ENCODE measurements at regions not wholly inside any gene's neighbourhood (a gene's known extent, or its start where the extent isn't known, plus 50 kb on each side); places are given as distances from the start of the nearest gene placed in this dataset.

GRCh38 chr6:41467061-41467460, 79.1 kb upstream of the FOXP4 start:
- Histone ChIP-seq H3K27ac (ENCODE audit: low read depth, low read length) (no peak overlapping the region), H3K9ac (ENCODE audit: low read length) (no peak overlapping the region), H3K4me3 (replicated peaks in 1 of 2; ENCODE audit: low read depth in 1 of 2, low read length in 2 of 2) (no peak overlapping the region), H3K27me3 (ENCODE audit: insufficient read depth, low read length) (no peaks in the 10 kb centered on the region; the same call in 1 of the 2 replicates), H3K9me2 (ENCODE audit: insufficient read depth) (no peaks in the 10 kb centered on the region), H4K20me1 (ENCODE audit: insufficient read depth) (no peaks in the 10 kb centered on the region), H3K9me3 (ENCODE audit: control insufficient read depth in 1 of 2, insufficient read depth in 1 of 2, low read depth in 1 of 2, low read length in 2 of 2) (no peaks in the 10 kb centered on the region), H2AFZ (ENCODE audit: low read depth, low read length, poor library complexity, severe bottlenecking) (no peak overlapping the region), H3K36me3 (ENCODE audit: control insufficient read depth in 1 of 2, insufficient read depth in 2 of 2, low read length in 2 of 2) (no peaks in the 10 kb centered on the region), H3K4me2 (ENCODE audit: low read length) (no peak overlapping the region), H3K4me1 (ENCODE audit: control insufficient read depth in 1 of 2, insufficient read depth in 2 of 2, low read length in 2 of 2) (peaks cover 0 to 20% of the 10 kb centered on the region in 2 experiments; a peak in 3 of 4 replicates), H3K79me2 (ENCODE audit: insufficient read depth, low read length) (no peaks in the 10 kb centered on the region)
- ATAC-seq = no peak
- intact Hi-C loops (cut with micrococcal nuclease) = no loop called here
- ChIA-PET RAD21 (ENCODE audit: low non-redundant PET in 1 of 2, low total read pairs in 2 of 2, uncharacterized antibody in 2 of 2, unreplicated experiment in 2 of 2) (no interaction called here), CTCF (interaction anchor here (2.0 kb wide), 1 partner anchor 42 kb away, joined by 4 read pairs; no protein-coding TSS in a partner anchor), POLR2A (no interaction called here)
- TF ChIP-seq POLR2AphosphoS5 (IDR thresholded peaks at IDR 0.05; ENCODE audit: low read depth, low read length) = no peak
- no peak for TF ChIP-seq ZNF274 (IDR thresholded peaks at IDR 0.05; ENCODE audit: low read depth, low read length)
- no peak for TF ChIP-seq CBX3 (IDR thresholded peaks at IDR 0.05; ENCODE audit: low read depth)
- TF ChIP-seq REST (IDR thresholded peaks at IDR 0.05; ENCODE audit: low read depth) = no peak
- no peak for TF ChIP-seq ELF1 (IDR thresholded peaks at IDR 0.05; ENCODE audit: borderline replicate concordance, low read depth)
- no peak for TF ChIP-seq EZH2 (IDR thresholded peaks at IDR 0.05)
- no peak for TF ChIP-seq ATF3 (IDR thresholded peaks at IDR 0.05)
- no peak for TF ChIP-seq EZH2phosphoT487 (IDR thresholded peaks at IDR 0.05; ENCODE audit: borderline replicate concordance)
- TF ChIP-seq SIN3A (IDR thresholded peaks at IDR 0.05; ENCODE audit: low read depth) = no peak
- TF ChIP-seq CEBPB (IDR thresholded peaks at IDR 0.05; ENCODE audit: low read depth) = no peak
- TF ChIP-seq CTCF (IDR thresholded peaks at IDR 0.05 in 2 of 3, conservative IDR thresholded peaks at IDR 0.05 in 1 of 3; ENCODE audit: borderline replicate concordance in 1 of 3, insufficient read depth in 1 of 3, low read depth in 2 of 3, low read length in 2 of 3) = no peak
- TF ChIP-seq FOSL1 (IDR thresholded peaks at IDR 0.05; ENCODE audit: low read depth) = no peak
- TF ChIP-seq RAD21 (IDR thresholded peaks at IDR 0.05; ENCODE audit: low read depth) = no peak
- no peak for TF ChIP-seq MAX (IDR thresholded peaks at IDR 0.05)
- TF ChIP-seq POLR2A (IDR thresholded peaks at IDR 0.05; ENCODE audit: borderline replicate concordance, extremely low read depth, insufficient read depth, insufficient read length) = no peak
- no peak for TF ChIP-seq SRF (IDR thresholded peaks at IDR 0.05; ENCODE audit: low read depth)
- TF ChIP-seq YY1 (IDR thresholded peaks at IDR 0.05; ENCODE audit: extremely low read depth, insufficient replicate concordance, low read depth, low read length) = no peak
- TF ChIP-seq ZBTB33 (IDR thresholded peaks at IDR 0.05; ENCODE audit: extremely low read depth, insufficient replicate concordance, low read length) = no peak
- no peak for TF ChIP-seq JUND (IDR thresholded peaks at IDR 0.05)
- no peak for TF ChIP-seq EGR1 (IDR thresholded peaks at IDR 0.05; ENCODE audit: low read depth)
- BruUV-seq (replicated peaks) = no TSS peak
- no peak for DNase-seq (ENCODE audit: low read depth, low spot score)

Measured in HCT116 (cell line).